ENCODE measurements at regions not wholly inside any gene's neighbourhood (a gene's known extent, or its start where the extent isn't known, plus 50 kb on each side); places are given as distances from the start of the nearest gene placed in this dataset.
"Not testable (repeated sequence)": the region's sequence is repeated elsewhere in the genome, so short reads cannot be mapped to it uniquely, and the experiment has no call there.

DNA sequence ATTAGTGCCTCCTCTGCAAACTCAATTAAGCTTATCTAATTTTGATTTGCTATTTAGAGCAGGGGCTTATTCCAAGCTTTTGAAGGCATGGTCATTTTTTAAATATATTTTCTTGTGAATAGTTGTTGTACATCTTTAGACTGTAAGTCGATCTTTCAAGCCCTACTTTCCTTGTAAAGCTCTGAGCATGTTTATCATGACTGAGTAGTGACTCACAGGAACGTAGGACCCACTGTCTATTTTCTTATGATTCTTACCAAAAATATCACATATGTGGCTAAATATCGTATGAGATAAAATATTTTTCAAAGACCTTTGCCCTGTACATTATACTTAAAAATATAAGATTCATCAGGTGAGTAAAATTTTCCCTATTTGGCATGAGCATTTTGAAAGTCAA lies 440.4 kb upstream of the GRIN3A start:
- no peaks in the 10 kb centered on the region for H3K9me2 ChIP-seq (replicated peaks; ENCODE audit: insufficient read depth, low read length)
- H3K4me3 ChIP-seq (ENCODE audit: low read length) = no peak overlapping the region
- H4K20me1 ChIP-seq (ENCODE audit: insufficient read depth, low read depth, low read length) = no peaks in the 10 kb centered on the region
- H3K27me3 ChIP-seq (ENCODE audit: low read length) = no peaks in the 10 kb centered on the region
- H3K9ac ChIP-seq (ENCODE audit: low read length) = no peak overlapping the region
- H3K36me3 ChIP-seq (ENCODE audit: insufficient read depth, low read length) = no peaks in the 10 kb centered on the region
- H3K4me1 ChIP-seq (ENCODE audit: low read length) = no peaks in the 10 kb centered on the region
- no peaks in the 10 kb centered on the region for H3K79me2 ChIP-seq (ENCODE audit: low read length)
- peaks cover 46% of the 10 kb centered on the region for H3K9me3 ChIP-seq (ENCODE audit: low read length)
- no peak overlapping the region for H2AFZ ChIP-seq (ENCODE audit: low read length)
- no peak overlapping the region for H3K4me2 ChIP-seq (ENCODE audit: low read depth, low read length, poor library complexity, severe bottlenecking)
- no peak for DNase-seq
- no peak overlapping the region for H3K27ac ChIP-seq (ENCODE audit: low read length)

DNA sequence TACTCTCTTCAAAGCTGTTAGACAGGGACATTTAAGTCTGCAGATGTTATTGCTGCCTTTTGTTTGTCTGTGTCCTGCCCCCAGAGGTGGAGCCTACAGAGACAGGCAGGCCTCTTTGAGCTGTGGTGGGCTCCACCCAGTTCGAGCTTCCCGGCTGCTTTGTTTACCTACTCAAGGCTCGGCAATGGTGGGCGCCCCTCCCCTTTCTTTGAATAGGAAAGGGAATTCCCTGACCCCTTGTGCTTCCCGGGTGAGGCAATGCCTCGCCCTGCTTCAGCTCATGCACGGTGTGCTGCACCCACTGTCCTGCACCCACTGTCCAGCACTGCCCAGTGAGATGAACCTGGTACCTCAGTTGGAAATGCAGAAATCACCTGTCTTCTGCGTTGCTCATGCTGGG lies 435.8 kb upstream of the GRIN3A start:
- not testable (repeated sequence) for H3K27ac ChIP-seq (ENCODE audit: low read length); H3K4me1 ChIP-seq (ENCODE audit: low read length); H3K27me3 ChIP-seq (ENCODE audit: low read length); H3K79me2 ChIP-seq (ENCODE audit: low read length); H4K20me1 ChIP-seq (ENCODE audit: insufficient read depth, low read depth, low read length); H2AFZ ChIP-seq (ENCODE audit: low read length); H3K9ac ChIP-seq (ENCODE audit: low read length); DNase-seq; H3K36me3 ChIP-seq (ENCODE audit: insufficient read depth, low read length); H3K9me2 ChIP-seq (replicated peaks; ENCODE audit: insufficient read depth, low read length); H3K4me3 ChIP-seq (ENCODE audit: low read length); H3K4me2 ChIP-seq (ENCODE audit: low read depth, low read length, poor library complexity, severe bottlenecking)
- peaks cover 34% of the 10 kb centered on the region for H3K9me3 ChIP-seq (ENCODE audit: low read length)

DNA sequence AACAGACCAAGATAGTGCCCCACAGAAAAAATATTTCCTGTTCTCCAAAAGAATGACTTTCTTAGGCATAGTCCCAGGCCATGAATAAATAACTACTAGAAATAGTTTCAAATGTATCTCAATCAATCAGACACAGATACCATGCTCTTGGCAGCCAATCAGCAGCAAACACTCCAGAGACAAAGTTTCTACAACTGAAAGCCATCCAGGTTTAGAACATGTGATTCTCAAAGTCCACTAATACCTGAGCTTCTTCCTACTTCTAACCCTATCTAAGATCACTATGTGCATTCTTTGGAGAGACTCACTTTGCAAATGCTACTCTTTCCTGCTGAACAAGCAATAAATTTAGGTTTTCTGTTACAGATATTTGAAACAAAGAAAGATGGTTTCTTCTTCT lies 425.8 kb upstream of the GRIN3A start:
- Histone ChIP-seq H3K27me3 (ENCODE audit: low read length) (no peaks in the 10 kb centered on the region), H3K9me3 (ENCODE audit: low read length) (peaks cover 22% of the 10 kb centered on the region), H3K4me2 (ENCODE audit: low read depth, low read length, poor library complexity, severe bottlenecking) (no peak overlapping the region), H3K9me2 (replicated peaks; ENCODE audit: insufficient read depth, low read length) (no peaks in the 10 kb centered on the region), H3K79me2 (ENCODE audit: low read length) (no peaks in the 10 kb centered on the region), H3K4me3 (ENCODE audit: low read length) (no peak overlapping the region), H3K36me3 (ENCODE audit: insufficient read depth, low read length) (no peaks in the 10 kb centered on the region), H2AFZ (ENCODE audit: low read length) (no peak overlapping the region), H3K4me1 (ENCODE audit: low read length) (no peaks in the 10 kb centered on the region), H3K9ac (ENCODE audit: low read length) (no peak overlapping the region), H3K27ac (ENCODE audit: low read length) (no peak overlapping the region), H4K20me1 (ENCODE audit: insufficient read depth, low read depth, low read length) (no peaks in the 10 kb centered on the region)
- no peak for DNase-seq

DNA sequence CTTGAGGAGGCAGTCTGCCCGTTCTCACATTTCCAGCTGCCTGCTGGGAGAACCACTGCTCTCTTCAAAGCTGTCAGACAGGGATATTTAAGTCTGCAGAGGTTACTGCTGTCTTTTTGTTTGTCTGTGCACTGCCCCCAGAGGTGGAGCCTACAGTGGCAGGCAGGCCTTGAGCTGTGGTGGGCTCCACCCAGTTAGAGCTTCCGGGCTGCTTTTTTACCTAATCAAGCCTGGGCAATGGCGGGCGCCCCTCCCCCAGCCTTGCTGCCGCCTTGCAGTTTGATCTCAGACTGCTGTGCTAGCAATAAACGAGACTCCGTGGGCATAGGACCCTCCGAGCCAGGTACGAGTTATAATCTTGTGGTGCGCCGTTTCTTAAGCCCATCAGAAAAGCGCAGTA lies 414.6 kb upstream of the GRIN3A start:
- H3K4me2 ChIP-seq (ENCODE audit: low read depth, low read length, poor library complexity, severe bottlenecking); H3K27me3 ChIP-seq (ENCODE audit: low read length); H3K9ac ChIP-seq (ENCODE audit: low read length); H3K4me1 ChIP-seq (ENCODE audit: low read length); H3K79me2 ChIP-seq (ENCODE audit: low read length); H3K36me3 ChIP-seq (ENCODE audit: insufficient read depth, low read length); H2AFZ ChIP-seq (ENCODE audit: low read length); H3K9me2 ChIP-seq (replicated peaks; ENCODE audit: insufficient read depth, low read length); H3K4me3 ChIP-seq (ENCODE audit: low read length); DNase-seq; H4K20me1 ChIP-seq (ENCODE audit: insufficient read depth, low read depth, low read length); H3K27ac ChIP-seq (ENCODE audit: low read length): not testable (repeated sequence)
- peaks cover 12% of the 10 kb centered on the region; the same call in 1 of the 2 replicates for H3K9me3 ChIP-seq (ENCODE audit: low read length)

DNA sequence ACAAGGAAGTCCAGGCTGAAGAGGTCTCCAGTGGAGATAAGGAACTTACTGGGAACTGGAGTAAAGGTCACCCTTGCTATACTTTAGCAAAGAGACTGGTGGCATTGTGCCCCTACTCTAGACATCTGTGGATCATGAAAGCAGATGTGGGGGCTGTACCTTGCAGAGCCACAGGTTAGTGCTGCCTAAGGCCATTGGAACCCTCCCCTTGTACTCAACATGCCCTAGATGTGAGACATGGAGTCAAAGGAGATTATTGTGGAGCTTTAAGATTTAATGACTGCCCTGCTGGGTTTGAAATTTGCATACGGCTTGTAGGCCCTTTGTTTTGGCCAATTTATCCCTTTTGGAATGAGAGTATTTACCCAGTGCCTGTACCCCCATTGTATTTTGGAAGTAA lies 397.3 kb upstream of the GRIN3A start:
- H3K4me1 ChIP-seq (ENCODE audit: low read length) = no peaks in the 10 kb centered on the region
- DNase-seq = no peak
- H4K20me1 ChIP-seq (ENCODE audit: insufficient read depth, low read depth, low read length) = no peaks in the 10 kb centered on the region
- no peak overlapping the region for H3K4me3 ChIP-seq (ENCODE audit: low read length)
- peaks cover 11% of the 10 kb centered on the region for H3K9me3 ChIP-seq (ENCODE audit: low read length)
- no peak overlapping the region for H3K9ac ChIP-seq (ENCODE audit: low read length)
- no peaks in the 10 kb centered on the region for H3K36me3 ChIP-seq (ENCODE audit: insufficient read depth, low read length)
- H3K9me2 ChIP-seq (replicated peaks; ENCODE audit: insufficient read depth, low read length) = no peaks in the 10 kb centered on the region
- H3K27ac ChIP-seq (ENCODE audit: low read length) = no peak overlapping the region
- no peak overlapping the region for H3K4me2 ChIP-seq (ENCODE audit: low read depth, low read length, poor library complexity, severe bottlenecking)
- H3K79me2 ChIP-seq (ENCODE audit: low read length) = no peaks in the 10 kb centered on the region
- no peaks in the 10 kb centered on the region for H3K27me3 ChIP-seq (ENCODE audit: low read length)
- no peak overlapping the region for H2AFZ ChIP-seq (ENCODE audit: low read length)

DNA sequence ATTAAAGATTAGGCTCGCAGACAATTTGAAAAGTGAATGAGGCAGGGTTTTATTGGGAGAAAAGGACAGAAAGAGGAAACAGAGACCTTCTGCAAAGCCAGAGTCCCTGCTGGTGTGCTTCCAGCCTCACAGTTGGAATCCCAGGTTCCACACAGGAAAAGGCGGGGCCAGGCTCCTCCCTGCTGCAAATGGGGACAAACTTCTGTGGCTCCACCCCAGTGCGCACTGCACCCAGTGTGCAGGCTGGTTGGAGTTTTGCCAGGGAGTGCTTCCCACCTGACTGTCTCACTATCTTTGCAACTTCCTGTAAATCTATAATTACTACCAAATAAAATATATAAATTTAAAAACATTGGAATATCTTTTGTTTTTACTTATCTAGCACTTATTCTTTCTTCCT lies 386.0 kb upstream of the GRIN3A start:
- Histone ChIP-seq H3K9me3 (ENCODE audit: low read length) (peaks cover 3% of the 10 kb centered on the region), H3K4me2 (ENCODE audit: low read depth, low read length, poor library complexity, severe bottlenecking) (no peak overlapping the region), H3K4me3 (ENCODE audit: low read length) (no peak overlapping the region), H3K9ac (ENCODE audit: low read length) (no peak overlapping the region), H3K27me3 (ENCODE audit: low read length) (no peaks in the 10 kb centered on the region), H2AFZ (ENCODE audit: low read length) (no peak overlapping the region), H3K9me2 (replicated peaks; ENCODE audit: insufficient read depth, low read length) (no peaks in the 10 kb centered on the region), H3K4me1 (ENCODE audit: low read length) (no peaks in the 10 kb centered on the region), H3K36me3 (ENCODE audit: insufficient read depth, low read length) (no peaks in the 10 kb centered on the region), H3K27ac (ENCODE audit: low read length) (no peak overlapping the region), H3K79me2 (ENCODE audit: low read length) (no peaks in the 10 kb centered on the region), H4K20me1 (ENCODE audit: insufficient read depth, low read depth, low read length) (no peaks in the 10 kb centered on the region)
- no peak for DNase-seq

DNA sequence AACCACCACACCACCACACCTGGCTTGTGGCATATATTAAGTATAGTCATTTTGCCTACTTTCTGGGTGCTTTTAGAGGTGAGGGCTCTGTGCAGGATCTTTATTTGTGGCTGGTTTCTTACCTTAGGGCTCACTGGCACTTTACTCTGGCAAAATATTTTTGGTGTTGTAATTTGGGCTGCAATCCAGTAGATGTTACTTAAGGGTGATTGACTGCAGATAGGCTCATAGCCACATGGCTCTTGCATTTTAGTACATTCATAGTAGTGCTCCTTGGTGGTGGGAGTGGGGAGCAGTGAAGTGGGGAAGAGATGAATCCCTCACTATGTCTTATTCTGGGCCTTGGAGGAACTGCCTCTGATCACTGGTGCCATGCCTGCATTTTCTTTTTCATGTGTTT lies 376.1 kb upstream of the GRIN3A start:
- Histone ChIP-seq H3K27me3 (ENCODE audit: low read length) (no peaks in the 10 kb centered on the region), H2AFZ (ENCODE audit: low read length) (no peak overlapping the region), H3K4me1 (ENCODE audit: low read length) (no peaks in the 10 kb centered on the region), H3K9me2 (replicated peaks; ENCODE audit: insufficient read depth, low read length) (no peaks in the 10 kb centered on the region), H3K79me2 (ENCODE audit: low read length) (no peaks in the 10 kb centered on the region), H3K4me3 (ENCODE audit: low read length) (no peak overlapping the region), H3K9ac (ENCODE audit: low read length) (no peak overlapping the region), H3K27ac (ENCODE audit: low read length) (no peak overlapping the region), H3K4me2 (ENCODE audit: low read depth, low read length, poor library complexity, severe bottlenecking) (no peak overlapping the region), H3K36me3 (ENCODE audit: insufficient read depth, low read length) (no peaks in the 10 kb centered on the region), H4K20me1 (ENCODE audit: insufficient read depth, low read depth, low read length) (no peaks in the 10 kb centered on the region), H3K9me3 (ENCODE audit: low read length) (peaks cover 32% of the 10 kb centered on the region)
- DNase-seq = no peak

DNA sequence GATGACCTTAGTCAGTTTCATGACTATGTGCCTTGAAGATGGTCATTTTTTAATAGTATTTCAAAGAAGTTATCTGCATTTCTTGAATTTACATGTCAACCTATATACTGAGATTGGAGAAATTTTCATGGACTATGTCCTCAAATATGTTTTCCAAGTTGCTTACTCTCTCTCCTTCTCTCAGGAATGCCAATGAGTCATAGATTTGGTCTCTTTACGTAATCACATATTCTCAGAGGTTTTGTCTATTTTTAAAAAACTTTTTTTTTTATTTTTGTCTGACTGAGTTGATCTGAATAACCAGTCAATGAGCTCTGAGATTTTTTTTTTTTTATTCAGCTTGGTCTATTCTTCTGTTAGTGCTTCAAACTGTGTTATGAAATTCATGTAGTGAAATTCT lies 374.7 kb upstream of the GRIN3A start:
- Histone ChIP-seq H3K4me2 (ENCODE audit: low read depth, low read length, poor library complexity, severe bottlenecking) (no peak overlapping the region), H3K27me3 (ENCODE audit: low read length) (no peaks in the 10 kb centered on the region), H3K4me3 (ENCODE audit: low read length) (no peak overlapping the region), H3K9me3 (ENCODE audit: low read length) (peaks cover 36% of the 10 kb centered on the region), H3K9ac (ENCODE audit: low read length) (no peak overlapping the region), H3K9me2 (replicated peaks; ENCODE audit: insufficient read depth, low read length) (no peaks in the 10 kb centered on the region), H3K4me1 (ENCODE audit: low read length) (no peaks in the 10 kb centered on the region), H3K79me2 (ENCODE audit: low read length) (no peaks in the 10 kb centered on the region), H4K20me1 (ENCODE audit: insufficient read depth, low read depth, low read length) (no peaks in the 10 kb centered on the region), H2AFZ (ENCODE audit: low read length) (no peak overlapping the region), H3K36me3 (ENCODE audit: insufficient read depth, low read length) (no peaks in the 10 kb centered on the region), H3K27ac (ENCODE audit: low read length) (no peak overlapping the region)
- DNase-seq = no peak

DNA sequence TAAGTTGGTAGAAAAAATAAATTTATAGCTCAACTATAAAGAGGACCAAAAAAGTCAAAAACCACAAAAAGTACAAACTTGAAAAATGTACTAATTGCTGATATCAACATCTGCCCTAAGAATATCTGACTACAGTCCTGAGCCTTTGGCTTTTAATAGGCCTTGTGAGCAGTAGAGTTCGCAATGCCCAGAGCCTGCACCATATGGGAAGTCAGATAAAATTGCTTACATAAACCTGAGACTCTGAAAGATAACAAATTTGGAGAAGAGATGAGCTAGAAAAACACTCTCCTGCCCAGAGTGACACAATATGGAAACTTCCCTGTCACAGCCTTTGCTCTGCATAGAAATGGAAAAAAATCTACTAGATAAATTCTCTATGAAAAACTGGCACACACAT lies 368.0 kb upstream of the GRIN3A start:
- peaks cover 17% of the 10 kb centered on the region; the same call in 1 of the 2 replicates for H3K9me3 ChIP-seq (ENCODE audit: low read length)
- H3K4me1 ChIP-seq (ENCODE audit: low read length) = no peaks in the 10 kb centered on the region
- H3K4me2 ChIP-seq (ENCODE audit: low read depth, low read length, poor library complexity, severe bottlenecking) = no peak overlapping the region
- no peak overlapping the region for H2AFZ ChIP-seq (ENCODE audit: low read length)
- no peaks in the 10 kb centered on the region for H3K36me3 ChIP-seq (ENCODE audit: insufficient read depth, low read length)
- no peaks in the 10 kb centered on the region for H4K20me1 ChIP-seq (ENCODE audit: insufficient read depth, low read depth, low read length)
- no peak overlapping the region for H3K27ac ChIP-seq (ENCODE audit: low read length)
- no peaks in the 10 kb centered on the region for H3K9me2 ChIP-seq (replicated peaks; ENCODE audit: insufficient read depth, low read length)
- H3K79me2 ChIP-seq (ENCODE audit: low read length) = no peaks in the 10 kb centered on the region
- H3K9ac ChIP-seq (ENCODE audit: low read length) = no peak overlapping the region
- H3K27me3 ChIP-seq (ENCODE audit: low read length) = no peaks in the 10 kb centered on the region
- no peak for DNase-seq
- H3K4me3 ChIP-seq (ENCODE audit: low read length) = no peak overlapping the region
